ENCODE measurements at regions not wholly inside any gene's neighbourhood (a gene's known extent, or its start where the extent isn't known, plus 50 kb on each side); places are given as distances from the start of the nearest gene placed in this dataset.

- H3K4me1 ChIP-seq (ENCODE audit: control insufficient read depth in 1 of 2, insufficient read depth in 2 of 2, low read length in 2 of 2), result peaks cover 25 to 28% of the 10 kb centered on the region in 2 experiments
- H4K20me1 ChIP-seq (ENCODE audit: insufficient read depth), result no peaks in the 10 kb centered on the region
- H3K4me2 ChIP-seq (ENCODE audit: low read length), result no peak overlapping the region
- ATAC-seq (no peak), DNase-seq (ENCODE audit: low read depth, low spot score) (no peak)
- ChIA-PET RAD21 (ENCODE audit: low non-redundant PET in 1 of 2, low total read pairs in 2 of 2, uncharacterized antibody in 2 of 2, unreplicated experiment in 2 of 2) (no interaction called here), CTCF (no interaction called here), POLR2A (no interaction called here)
- no peaks in the 10 kb centered on the region for H3K27me3 ChIP-seq (ENCODE audit: insufficient read depth, low read length)
- no peaks in the 10 kb centered on the region for H3K9me2 ChIP-seq (ENCODE audit: insufficient read depth)
- intact Hi-C loops (cut with micrococcal nuclease), result no loop called here
- H3K36me3 ChIP-seq (ENCODE audit: control insufficient read depth in 1 of 2, insufficient read depth in 2 of 2, low read length in 2 of 2), result no peaks in the 10 kb centered on the region
- H3K9ac ChIP-seq (ENCODE audit: low read length), result no peak overlapping the region
- no peaks in the 10 kb centered on the region for H3K79me2 ChIP-seq (ENCODE audit: insufficient read depth, low read length)
- no peak overlapping the region for H3K27ac ChIP-seq (ENCODE audit: low read depth, low read length)
- TF ChIP-seq RAD21 (IDR thresholded peaks at IDR 0.05; ENCODE audit: low read depth), result no peak
- TF ChIP-seq CEBPB (IDR thresholded peaks at IDR 0.05; ENCODE audit: low read depth), result no peak
- no peak for TF ChIP-seq EZH2 (IDR thresholded peaks at IDR 0.05)
- TF ChIP-seq SRF (IDR thresholded peaks at IDR 0.05; ENCODE audit: low read depth), result no peak
- TF ChIP-seq SP1 (IDR thresholded peaks at IDR 0.05; ENCODE audit: low read depth), result no peak
- TF ChIP-seq CBX3 (IDR thresholded peaks at IDR 0.05; ENCODE audit: low read depth), result no peak
- no peak for TF ChIP-seq SIN3A (IDR thresholded peaks at IDR 0.05; ENCODE audit: low read depth)
- TF ChIP-seq ELF1 (IDR thresholded peaks at IDR 0.05; ENCODE audit: borderline replicate concordance, low read depth), result no peak
- no peak for TF ChIP-seq EZH2phosphoT487 (IDR thresholded peaks at IDR 0.05; ENCODE audit: borderline replicate concordance)
- TF ChIP-seq EGR1 (IDR thresholded peaks at IDR 0.05; ENCODE audit: low read depth), result no peak
- no peak for TF ChIP-seq TCF7L2 (IDR thresholded peaks at IDR 0.05; ENCODE audit: borderline replicate concordance, extremely low read depth, insufficient read depth, insufficient read length)
- no peak for TF ChIP-seq MAX (IDR thresholded peaks at IDR 0.05)
- TF ChIP-seq ATF3 (IDR thresholded peaks at IDR 0.05), result no peak
- no peak for TF ChIP-seq ZFX (IDR thresholded peaks at IDR 0.05)
- no peak for TF ChIP-seq JUND (IDR thresholded peaks at IDR 0.05)
- no peak for TF ChIP-seq CTCF (IDR thresholded peaks at IDR 0.05 in 2 of 3, conservative IDR thresholded peaks at IDR 0.05 in 1 of 3; ENCODE audit: borderline replicate concordance in 1 of 3, insufficient read depth in 1 of 3, low read depth in 2 of 3, low read length in 2 of 3)
- no peak overlapping the region for H3K4me3 ChIP-seq (replicated peaks in 1 of 2; ENCODE audit: low read depth in 1 of 2, low read length in 2 of 2)
- no peak overlapping the region for H2AFZ ChIP-seq (ENCODE audit: low read depth, low read length, poor library complexity, severe bottlenecking)
- no TSS peak for BruUV-seq (replicated peaks)
- no peaks in the 10 kb centered on the region for H3K9me3 ChIP-seq (ENCODE audit: control insufficient read depth in 1 of 2, insufficient read depth in 1 of 2, low read depth in 1 of 2, low read length in 2 of 2)
Measured at GRCh38 chr12:42957136-42957535, 367.6 kb upstream of the PRICKLE1 start.
